CD1c-positive myeloid dendritic cell (primary cell): ENCODE measurements at regions not wholly inside any gene's neighbourhood (a gene's known extent, or its start where the extent isn't known, plus 50 kb on each side); places are given as distances from the start of the nearest gene placed in this dataset.

Experiments used
- DNase-seq: peaks from one replicate; pipeline ENCODE4 v3.0.0-alpha.2; 2016; ENCODE audit errors: extremely low spot score

DNA sequence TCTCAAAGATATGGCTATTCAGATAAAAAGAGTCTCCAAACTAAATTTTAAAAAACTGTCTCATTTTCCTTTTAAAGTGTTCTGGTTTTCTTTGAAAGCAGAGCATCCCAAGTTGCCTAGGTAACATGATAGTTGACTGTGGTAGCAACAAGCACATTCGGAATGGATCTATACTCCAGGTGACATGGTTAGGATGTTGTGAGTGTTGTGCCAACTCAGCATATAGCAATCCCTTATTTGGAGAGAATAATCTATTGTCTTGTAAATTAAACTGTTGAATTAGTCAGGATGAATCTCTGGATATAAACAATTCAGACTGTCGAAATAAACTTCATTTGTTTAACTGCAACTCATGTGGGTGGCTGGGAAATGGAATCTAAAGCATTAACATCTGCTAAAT lies 418.6 kb downstream of the TUSC7 start:
- DNase-seq, result no peak

GRCh38 chr3:117128872-117129271 lies 419.3 kb downstream of the TUSC7 start:
- DNase-seq, result no peak

DNA sequence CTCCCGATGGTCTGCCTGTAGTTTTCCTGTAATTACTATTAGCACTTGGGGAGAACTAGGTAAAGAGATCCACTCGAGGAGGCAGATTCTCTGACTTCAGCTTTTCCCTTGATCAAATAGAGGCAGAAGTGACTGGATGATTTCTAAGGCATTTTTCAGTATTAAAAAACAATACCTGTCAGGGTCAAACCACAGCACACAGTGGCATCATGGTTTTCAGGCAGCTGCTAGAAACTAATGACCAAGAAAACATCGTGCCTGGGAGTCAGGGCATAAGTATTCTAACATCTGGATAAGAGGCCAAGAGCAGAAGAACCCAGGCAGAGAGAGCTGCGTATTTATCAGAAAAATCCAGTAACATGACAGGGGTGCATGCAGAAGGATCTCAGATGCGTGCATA lies 419.9 kb downstream of the TUSC7 start:
- DNase-seq, result no peak

- peak; percentile 4 for DNase-seq
These were observed 420.6 kb downstream of the TUSC7 start for GRCh38 chr3:117130222-117130621.

GRCh38 chr3:117131259-117131658 lies 421.7 kb downstream of the TUSC7 start:
- DNase-seq, result no peak

DNA sequence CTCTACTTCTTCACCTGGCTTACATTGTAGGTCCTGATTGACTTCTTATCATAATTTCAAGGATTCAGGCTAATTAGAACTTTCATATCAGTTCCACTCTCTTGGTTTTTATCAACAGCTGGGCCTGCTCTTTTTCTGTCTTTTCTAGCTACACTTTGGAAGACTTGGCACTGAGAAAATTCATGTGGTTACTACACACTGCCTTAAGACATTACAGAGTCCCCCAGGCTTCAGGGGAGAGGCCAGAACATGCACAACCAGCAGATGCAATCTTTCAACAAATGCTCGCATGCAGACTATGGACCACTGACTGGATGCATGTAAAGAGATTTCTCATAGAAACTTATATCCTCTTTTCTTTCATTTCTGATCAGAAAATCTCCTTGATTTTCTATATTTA lies 423.5 kb downstream of the TUSC7 start:
- DNase-seq, result no peak

GRCh38 chr3:117135207-117135606 lies 425.6 kb downstream of the TUSC7 start:
- no peak for DNase-seq

DNA sequence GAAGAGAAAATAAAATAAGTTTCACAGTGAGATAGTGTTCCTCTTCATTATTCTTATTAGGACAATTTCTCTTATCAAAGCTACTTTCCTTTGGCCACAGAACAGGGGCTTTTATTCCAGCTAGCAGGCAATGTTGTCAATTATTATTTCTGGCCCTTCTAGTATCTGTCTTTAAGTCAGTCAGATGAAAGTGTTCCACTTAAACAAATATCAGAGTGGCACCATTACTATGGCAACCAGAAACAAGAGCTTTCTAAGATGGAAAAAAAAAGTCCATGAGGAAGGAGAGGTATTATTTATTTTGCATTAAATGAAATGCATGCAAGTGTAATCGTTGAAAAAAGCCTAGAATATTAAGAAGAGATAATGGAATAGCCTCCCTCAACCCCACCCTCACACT lies 426.4 kb downstream of the TUSC7 start:
- DNase-seq, result no peak

- no peak for DNase-seq
These were observed 427.5 kb downstream of the TUSC7 start for GRCh38 chr3:117137065-117137464.

GRCh38 chr3:117139681-117140080 lies 430.1 kb downstream of the TUSC7 start:
- no peak for DNase-seq

- no peak for DNase-seq
These were observed 432.2 kb downstream of the TUSC7 start for GRCh38 chr3:117141812-117142211.

DNA sequence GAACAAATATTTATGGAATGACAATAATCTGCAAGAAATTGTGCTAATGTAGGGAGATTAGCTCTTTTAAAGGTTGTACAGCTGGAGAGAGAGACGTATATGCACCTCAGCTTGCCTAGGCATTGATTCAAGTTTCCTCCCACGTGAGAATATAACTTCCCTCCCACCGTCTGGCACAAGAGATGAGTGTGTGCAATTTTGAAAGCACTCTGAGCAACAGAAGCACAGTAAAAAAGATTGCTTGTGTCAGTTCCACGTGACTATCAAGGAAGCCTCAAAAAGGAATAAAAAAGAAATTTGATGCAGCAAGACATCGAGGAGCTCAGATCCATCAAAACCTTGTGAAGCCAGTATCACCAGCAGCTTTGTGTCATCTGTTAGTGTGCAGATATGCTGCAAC lies 435.3 kb downstream of the TUSC7 start:
- DNase-seq, result peak; percentile 6

GRCh38 chr3:117145677-117146076 lies 436.1 kb downstream of the TUSC7 start:
- no peak for DNase-seq

DNA sequence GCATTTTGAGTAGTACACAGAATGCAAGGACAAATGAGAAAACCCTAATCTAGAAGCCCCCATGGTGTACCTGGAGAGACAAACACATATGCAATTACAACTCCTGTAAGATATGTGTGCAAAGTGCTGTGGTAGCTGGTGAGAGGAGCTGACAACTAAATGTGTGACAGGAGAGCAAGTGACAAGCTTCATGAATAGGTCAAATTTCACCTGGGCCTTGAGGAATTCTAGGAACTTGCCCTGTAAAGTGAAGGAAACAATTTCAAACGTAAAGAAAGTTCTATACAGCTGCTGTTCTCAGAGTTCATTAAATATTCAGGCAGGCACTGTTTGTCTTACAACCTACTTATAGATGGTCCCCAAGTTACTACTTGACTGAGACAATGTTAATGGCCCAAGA lies 437.0 kb downstream of the TUSC7 start:
- DNase-seq, result no peak

GRCh38 chr3:117149584-117149983 lies 440.0 kb downstream of the TUSC7 start:
- no peak for DNase-seq

GRCh38 chr3:117150628-117151027 lies 441.0 kb downstream of the TUSC7 start:
- no peak for DNase-seq

- no peak for DNase-seq
These were observed 450.6 kb downstream of the TUSC7 start for GRCh38 chr3:117160176-117160575.

DNA sequence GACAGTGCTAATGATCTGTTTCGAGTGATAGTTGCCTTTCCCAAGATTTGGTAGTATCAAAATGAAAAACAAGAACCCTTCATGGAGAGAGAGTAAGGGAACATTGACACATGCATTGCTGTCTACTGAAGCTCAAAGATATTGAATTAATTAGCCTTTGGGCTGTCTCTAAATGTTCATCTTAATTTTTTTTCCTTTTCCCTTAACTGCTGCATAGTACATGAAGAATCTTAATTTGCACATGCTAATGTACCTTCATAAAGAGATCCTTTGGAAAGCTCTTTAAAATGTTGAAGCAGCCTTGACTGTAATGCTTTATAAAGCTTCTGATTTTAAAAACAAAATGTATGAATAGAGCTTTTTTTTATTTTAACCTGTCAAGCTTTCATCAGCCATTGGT lies 452.2 kb downstream of the TUSC7 start:
- no peak for DNase-seq

DNA sequence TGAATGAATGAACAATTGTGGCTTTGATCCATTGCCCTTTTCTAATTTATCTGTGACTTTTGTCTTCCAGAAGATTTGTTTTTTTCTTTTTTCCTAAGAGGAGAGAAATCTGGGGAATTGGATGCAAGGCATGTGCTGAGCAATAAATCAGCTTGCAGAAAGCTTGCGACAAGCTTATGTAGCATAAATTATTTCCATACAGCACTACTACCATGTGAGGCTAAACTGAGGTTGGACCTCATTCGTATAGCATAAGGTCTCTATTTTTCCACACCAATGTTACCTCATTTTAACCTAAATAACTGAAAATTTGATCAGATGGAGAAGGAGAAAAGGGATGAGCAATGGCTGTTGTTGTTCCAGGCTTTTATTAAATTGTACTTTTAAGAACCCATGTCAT lies 455.6 kb downstream of the TUSC7 start:
- no peak for DNase-seq

- no peak for DNase-seq
These were observed 456.0 kb downstream of the TUSC7 start for GRCh38 chr3:117165601-117166051.

DNA sequence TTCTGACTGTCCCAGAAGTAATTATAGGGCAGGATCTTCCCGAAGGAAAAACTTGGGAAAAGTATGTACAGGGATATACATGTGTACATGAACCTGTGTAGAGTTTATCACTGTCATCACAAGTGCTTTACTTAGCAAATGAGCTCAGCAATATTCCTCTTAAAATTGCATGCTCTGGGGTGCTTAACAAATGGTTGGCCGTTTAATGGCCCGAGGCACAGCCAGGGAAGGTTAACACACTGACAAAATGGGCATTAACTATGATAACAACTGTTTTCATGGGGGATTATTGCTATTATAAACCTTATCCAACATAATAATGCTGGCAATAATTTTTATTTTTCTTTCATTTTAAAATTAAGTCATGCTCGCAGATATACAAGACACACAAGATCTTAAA lies 459.3 kb downstream of the TUSC7 start:
- DNase-seq, result no peak

- DNase-seq, result no peak
These were observed 460.5 kb downstream of the TUSC7 start for GRCh38 chr3:117170094-117170493.

DNA sequence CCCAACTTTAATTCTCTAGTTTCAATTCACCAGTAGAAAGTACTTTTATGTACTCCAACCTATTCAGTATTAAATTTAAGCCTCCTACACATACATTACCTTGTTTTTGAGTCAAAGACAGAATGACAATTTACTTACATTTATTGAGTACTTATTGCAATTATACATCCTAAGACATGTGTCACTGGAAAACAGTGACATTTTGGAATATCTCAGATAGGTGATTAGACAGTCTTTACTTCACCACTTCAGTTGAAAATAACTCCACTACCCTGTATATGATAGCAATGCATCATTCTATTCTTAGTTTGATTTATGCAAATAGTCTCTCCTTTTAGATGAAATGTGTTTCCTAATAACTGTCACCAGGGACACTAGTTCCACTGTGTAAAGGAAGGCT lies 461.5 kb downstream of the TUSC7 start:
- no peak for DNase-seq

DNA sequence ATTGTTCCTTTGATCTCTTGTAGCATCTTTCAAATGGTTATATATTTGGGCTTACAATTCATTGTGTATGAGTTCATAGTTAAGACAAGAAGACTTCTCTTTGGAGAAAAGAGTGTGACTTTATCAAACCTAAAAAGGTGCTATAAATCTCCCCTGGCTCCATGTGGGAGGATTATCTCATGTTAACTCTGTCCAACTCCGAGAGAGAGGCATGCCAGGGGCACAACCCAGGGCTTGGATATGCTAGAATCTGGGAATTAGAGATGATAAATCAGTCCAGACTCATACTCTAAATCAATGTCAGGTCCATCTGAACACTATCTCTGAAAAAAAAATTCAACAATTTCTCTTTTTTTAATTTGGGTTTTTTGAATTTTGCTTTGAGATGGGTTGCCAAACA lies 462.8 kb downstream of the TUSC7 start:
- DNase-seq, result no peak

- DNase-seq, result no peak
These were observed 471.6 kb downstream of the TUSC7 start for GRCh38 chr3:117181222-117181621.
